ENCODE measurements at regions not wholly inside any gene's neighbourhood (a gene's known extent, or its start where the extent isn't known, plus 50 kb on each side); places are given as distances from the start of the nearest gene placed in this dataset.

DNA sequence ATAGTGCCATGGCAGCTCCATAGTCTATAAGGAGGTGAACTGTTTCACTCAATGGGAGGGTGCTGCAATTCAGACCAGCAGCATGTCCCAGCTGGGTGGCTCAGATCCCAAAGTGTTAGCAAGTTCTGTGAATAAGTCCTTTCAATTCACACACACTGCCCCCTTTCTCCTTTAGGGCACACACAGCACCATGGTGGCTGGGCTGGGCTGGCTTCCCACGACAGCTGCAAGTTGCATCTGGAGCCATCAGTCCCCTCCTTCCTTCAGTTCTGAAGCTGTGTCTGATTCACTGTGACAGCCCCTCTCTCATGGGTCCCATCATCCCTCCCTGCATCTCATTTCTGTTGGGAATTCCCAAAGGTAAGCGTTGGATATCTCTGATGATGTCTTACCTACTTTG is 324.1 kb upstream of the NCAM1 start:
- DNase-seq (ENCODE audit: low read depth, low spot score): no peak
- ATAC-seq: no peak
- H3K4me1 ChIP-seq (ENCODE audit: control insufficient read depth, insufficient read depth, low read length): no peaks in the 10 kb centered on the region
- ChIA-PET POLR2A (no interaction called here), CTCF (no interaction called here)
- in situ Hi-C loops (cut with HindIII; ENCODE audit: low pct_unique_long_range_greater_than_20kb, low sequenced_read_pairs) (no loop called here), intact Hi-C loops (cut with micrococcal nuclease; ENCODE audit: unreplicated experiment) (no loop called here)
- TF ChIP-seq, protein P1, sequence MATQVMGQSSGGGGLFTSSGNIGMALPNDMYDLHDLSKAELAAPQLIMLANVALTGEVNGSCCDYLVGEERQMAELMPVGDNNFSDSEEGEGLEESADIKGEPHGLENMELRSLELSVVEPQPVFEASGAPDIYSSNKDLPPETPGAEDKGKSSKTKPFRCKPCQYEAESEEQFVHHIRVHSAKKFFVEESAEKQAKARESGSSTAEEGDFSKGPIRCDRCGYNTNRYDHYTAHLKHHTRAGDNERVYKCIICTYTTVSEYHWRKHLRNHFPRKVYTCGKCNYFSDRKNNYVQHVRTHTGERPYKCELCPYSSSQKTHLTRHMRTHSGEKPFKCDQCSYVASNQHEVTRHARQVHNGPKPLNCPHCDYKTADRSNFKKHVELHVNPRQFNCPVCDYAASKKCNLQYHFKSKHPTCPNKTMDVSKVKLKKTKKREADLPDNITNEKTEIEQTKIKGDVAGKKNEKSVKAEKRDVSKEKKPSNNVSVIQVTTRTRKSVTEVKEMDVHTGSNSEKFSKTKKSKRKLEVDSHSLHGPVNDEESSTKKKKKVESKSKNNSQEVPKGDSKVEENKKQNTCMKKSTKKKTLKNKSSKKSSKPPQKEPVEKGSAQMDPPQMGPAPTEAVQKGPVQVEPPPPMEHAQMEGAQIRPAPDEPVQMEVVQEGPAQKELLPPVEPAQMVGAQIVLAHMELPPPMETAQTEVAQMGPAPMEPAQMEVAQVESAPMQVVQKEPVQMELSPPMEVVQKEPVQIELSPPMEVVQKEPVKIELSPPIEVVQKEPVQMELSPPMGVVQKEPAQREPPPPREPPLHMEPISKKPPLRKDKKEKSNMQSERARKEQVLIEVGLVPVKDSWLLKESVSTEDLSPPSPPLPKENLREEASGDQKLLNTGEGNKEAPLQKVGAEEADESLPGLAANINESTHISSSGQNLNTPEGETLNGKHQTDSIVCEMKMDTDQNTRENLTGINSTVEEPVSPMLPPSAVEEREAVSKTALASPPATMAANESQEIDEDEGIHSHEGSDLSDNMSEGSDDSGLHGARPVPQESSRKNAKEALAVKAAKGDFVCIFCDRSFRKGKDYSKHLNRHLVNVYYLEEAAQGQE (IDR thresholded peaks at IDR 0.05; ENCODE audit: insufficient read depth in 1 of 2, low read depth in 2 of 2, low read length in 1 of 2): no peak
- TF ChIP-seq POLR2AphosphoS5 (IDR thresholded peaks at IDR 0.05; ENCODE audit: low read depth, low read length) (no peak), TCF7L2 (IDR thresholded peaks at IDR 0.05; ENCODE audit: low read depth, low read length) (no peak), SIN3A (IDR thresholded peaks at IDR 0.05; ENCODE audit: borderline replicate concordance, insufficient read depth, low read depth, low read length) (no peak)
- TF ChIP-seq, protein P2, sequence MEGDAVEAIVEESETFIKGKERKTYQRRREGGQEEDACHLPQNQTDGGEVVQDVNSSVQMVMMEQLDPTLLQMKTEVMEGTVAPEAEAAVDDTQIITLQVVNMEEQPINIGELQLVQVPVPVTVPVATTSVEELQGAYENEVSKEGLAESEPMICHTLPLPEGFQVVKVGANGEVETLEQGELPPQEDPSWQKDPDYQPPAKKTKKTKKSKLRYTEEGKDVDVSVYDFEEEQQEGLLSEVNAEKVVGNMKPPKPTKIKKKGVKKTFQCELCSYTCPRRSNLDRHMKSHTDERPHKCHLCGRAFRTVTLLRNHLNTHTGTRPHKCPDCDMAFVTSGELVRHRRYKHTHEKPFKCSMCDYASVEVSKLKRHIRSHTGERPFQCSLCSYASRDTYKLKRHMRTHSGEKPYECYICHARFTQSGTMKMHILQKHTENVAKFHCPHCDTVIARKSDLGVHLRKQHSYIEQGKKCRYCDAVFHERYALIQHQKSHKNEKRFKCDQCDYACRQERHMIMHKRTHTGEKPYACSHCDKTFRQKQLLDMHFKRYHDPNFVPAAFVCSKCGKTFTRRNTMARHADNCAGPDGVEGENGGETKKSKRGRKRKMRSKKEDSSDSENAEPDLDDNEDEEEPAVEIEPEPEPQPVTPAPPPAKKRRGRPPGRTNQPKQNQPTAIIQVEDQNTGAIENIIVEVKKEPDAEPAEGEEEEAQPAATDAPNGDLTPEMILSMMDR (IDR thresholded peaks at IDR 0.05): no peak
- H3K9me3 ChIP-seq (ENCODE audit: control insufficient read depth, insufficient read depth, low read depth, low read length): peaks cover 6% of the 10 kb centered on the region; the same call in 1 of the 2 replicates
- H3K27me3 ChIP-seq (ENCODE audit: control insufficient read depth, insufficient read depth, low read length): no peaks in the 10 kb centered on the region
- no TSS peak for BruUV-seq (replicated peaks)
- no peaks in the 10 kb centered on the region for H3K36me3 ChIP-seq (ENCODE audit: control insufficient read depth, insufficient read depth, low read length)
- H3K27ac ChIP-seq (ENCODE audit: low read length): no peak overlapping the region
- H3K4me3 ChIP-seq (ENCODE audit: low read depth in 2 of 2, low read length in 2 of 2): no peak overlapping the region

DNA sequence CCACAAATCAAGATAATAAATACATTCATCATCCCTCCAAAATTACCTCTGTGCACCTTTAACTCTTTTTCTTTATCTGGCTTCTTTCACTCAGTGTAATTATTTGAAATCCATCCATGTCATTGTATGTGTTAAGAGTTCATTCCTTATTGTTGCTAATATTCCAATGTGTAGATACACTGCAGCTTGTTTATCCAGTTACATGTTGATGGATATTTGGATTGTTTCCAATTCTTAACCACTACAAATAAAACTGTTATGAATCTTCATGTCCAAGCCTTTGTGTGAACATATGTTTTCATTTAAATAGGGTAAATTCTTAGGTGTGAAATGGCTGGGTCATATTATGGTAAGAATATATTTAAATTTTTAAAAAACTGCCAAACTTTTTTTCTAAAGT is 323.3 kb upstream of the NCAM1 start:
- peaks cover 6% of the 10 kb centered on the region; the same call in 1 of the 2 replicates for H3K9me3 ChIP-seq (ENCODE audit: control insufficient read depth, insufficient read depth, low read depth, low read length)
- DNase-seq (ENCODE audit: low read depth, low spot score) (no peak), ATAC-seq (no peak)
- H3K36me3 ChIP-seq (ENCODE audit: control insufficient read depth, insufficient read depth, low read length): no peaks in the 10 kb centered on the region
- CTCF ChIA-PET: no interaction called here
- H3K27ac ChIP-seq (ENCODE audit: low read length): no peak overlapping the region
- TF ChIP-seq SIN3A (IDR thresholded peaks at IDR 0.05; ENCODE audit: borderline replicate concordance, insufficient read depth, low read depth, low read length): no peak
- TF ChIP-seq POLR2AphosphoS5 (IDR thresholded peaks at IDR 0.05; ENCODE audit: low read depth, low read length): no peak
- TF ChIP-seq, protein P2 (IDR thresholded peaks at IDR 0.05): no peak
- TF ChIP-seq, protein P1 (IDR thresholded peaks at IDR 0.05; ENCODE audit: insufficient read depth in 1 of 2, low read depth in 2 of 2, low read length in 1 of 2): no peak
- TF ChIP-seq TCF7L2 (IDR thresholded peaks at IDR 0.05; ENCODE audit: low read depth, low read length): no peak
- H3K4me1 ChIP-seq (ENCODE audit: control insufficient read depth, insufficient read depth, low read length): no peaks in the 10 kb centered on the region
- intact Hi-C loops (cut with micrococcal nuclease; ENCODE audit: unreplicated experiment) (no loop called here), in situ Hi-C loops (cut with HindIII; ENCODE audit: low pct_unique_long_range_greater_than_20kb, low sequenced_read_pairs) (no loop called here)
- POLR2A ChIA-PET: no interaction called here
- H3K27me3 ChIP-seq (ENCODE audit: control insufficient read depth, insufficient read depth, low read length): no peaks in the 10 kb centered on the region
- no TSS peak for BruUV-seq (replicated peaks)
- H3K4me3 ChIP-seq (ENCODE audit: low read depth in 2 of 2, low read length in 2 of 2): no peak overlapping the region
